OCI-LY7 (cell line): ENCODE measurements at regions not wholly inside any gene's neighbourhood (a gene's known extent, or its start where the extent isn't known, plus 50 kb on each side); places are given as distances from the start of the nearest gene placed in this dataset.
"Not testable (repeated sequence)": the region's sequence is repeated elsewhere in the genome, so short reads cannot be mapped to it uniquely, and the experiment has no call there.

Experiments used
- BruUV-seq: library from RNA; stranded (reverse); fragments of 400-500 nt; replicated peaks from 2 replicates; lab custom pipeline; 2021; lab: Mats Ljungman, UMichigan
- CTCF ChIA-PET: fragments of 300-600 bp; sonication (Branson Sonifier 250); formaldehyde crosslinking; loops from one replicate; lab custom pipeline; 2022; ENCODE audit warnings: antibody characterized with exemption; ENCODE audit not compliant: unreplicated experiment; lab: Charles Lee
- POLR2A ChIA-PET: fragments of 300-600 bp; sonication (Branson Sonifier 250); formaldehyde crosslinking; loops from one replicate; lab custom pipeline; 2022; ENCODE audit warnings: antibody characterized with exemption; lab: Charles Lee
- DNase-seq: peaks from one replicate; pipeline ENCODE4 v3.0.0-alpha.2; 2015; ENCODE audit warnings: low spot score
- H2AFZ ChIP-seq: fragments of 200-600 bp; sonication (generic), shearing (Covaris generic); 2 replicates; pipeline ENCODE4 v1.6.1; 2014; ENCODE audit warnings: mild to moderate bottlenecking, antibody characterized with exemption, low read length, moderate library complexity
- H3K27ac ChIP-seq: fragments of 200-600 bp; sonication (generic); 2 replicates; pipeline ENCODE4 v1.5.1; 2014; ENCODE audit warnings: mixed run types, low read depth, mild to moderate bottlenecking, moderate library complexity, low read length, inconsistent platforms; ENCODE audit not compliant: poor library complexity, severe bottlenecking
- H3K36me3 ChIP-seq: fragments of 200-600 bp; sonication (generic); 2 replicates; pipeline ENCODE4 v1.6.1; 2014; ENCODE audit warnings: mild to moderate bottlenecking, antibody characterized with exemption, low read length, moderate library complexity, mixed read lengths; ENCODE audit not compliant: insufficient read depth
- H3K4me1 ChIP-seq: fragments of 200-600 bp; sonication (generic); 2 replicates; pipeline ENCODE4 v1.5.1; 2014; ENCODE audit warnings: mild to moderate bottlenecking, low read length; ENCODE audit not compliant: insufficient read depth, poor library complexity, severe bottlenecking
- H3K4me2 ChIP-seq: fragments of 200-600 bp; sonication (generic); 2 replicates; pipeline ENCODE4 v1.6.1; 2014; ENCODE audit warnings: mild to moderate bottlenecking, low read length
- H3K4me3 ChIP-seq: fragments of 200-600 bp; sonication (generic); 2 replicates; pipeline ENCODE4 v1.5.1; 2014; ENCODE audit warnings: mild to moderate bottlenecking, low read depth, low read length; ENCODE audit not compliant: poor library complexity, severe bottlenecking
- H3K79me2 ChIP-seq: fragments of 200-600 bp; sonication (generic); 2 replicates; pipeline ENCODE4 v1.6.1; 2016; ENCODE audit warnings: low read depth, mild to moderate bottlenecking, low read length, moderate library complexity, mixed read lengths; ENCODE audit not compliant: insufficient read depth
- H3K9me2 ChIP-seq: fragments of 200-600 bp; sonication (generic); 2 replicates; pipeline ENCODE4 v1.6.1; 2016; ENCODE audit warnings: mild to moderate bottlenecking, low read length, mixed read lengths; ENCODE audit not compliant: insufficient read depth
- H3K9me3 ChIP-seq: fragments of 200-600 bp; sonication (generic); 2 replicates; pipeline ENCODE4 v1.6.1; 2014; ENCODE audit warnings: mild to moderate bottlenecking, mixed run types, low read length, mixed read lengths
- H4K20me1 ChIP-seq: fragments of 200-600 bp; sonication (generic); 2 replicates; pipeline ENCODE4 v1.6.1; 2014; ENCODE audit warnings: mild to moderate bottlenecking, antibody characterized with exemption, low read length, moderate library complexity, mixed read lengths; ENCODE audit not compliant: insufficient read depth
- EZH2phosphoT487 ChIP-seq: fragments of 200-600 bp; sonication (generic); IDR thresholded peaks from 2 replicates; pipeline ENCODE4 v1.6.1; 2018; ENCODE audit warnings: low read depth, borderline replicate concordance, mild to moderate bottlenecking, mixed run types, antibody characterized with exemption, low read length, moderate library complexity, mixed read lengths
- intact Hi-C: fragments of 100-400 bp; cut with micrococcal nuclease; formaldehyde crosslinking; loops from one replicate; pipeline ENCODE4 v1.10.0; 2022; ENCODE audit not compliant: unreplicated experiment
- TF ChIP-seq, protein P1 (sequence below): fragments of 200-600 bp; sonication (generic); conservative IDR thresholded peaks from 2 replicates; pipeline ENCODE4 v1.5.1; 2014; ENCODE audit warnings: mild to moderate bottlenecking, antibody characterized with exemption, low read length, moderate library complexity, mixed read lengths

DNA sequence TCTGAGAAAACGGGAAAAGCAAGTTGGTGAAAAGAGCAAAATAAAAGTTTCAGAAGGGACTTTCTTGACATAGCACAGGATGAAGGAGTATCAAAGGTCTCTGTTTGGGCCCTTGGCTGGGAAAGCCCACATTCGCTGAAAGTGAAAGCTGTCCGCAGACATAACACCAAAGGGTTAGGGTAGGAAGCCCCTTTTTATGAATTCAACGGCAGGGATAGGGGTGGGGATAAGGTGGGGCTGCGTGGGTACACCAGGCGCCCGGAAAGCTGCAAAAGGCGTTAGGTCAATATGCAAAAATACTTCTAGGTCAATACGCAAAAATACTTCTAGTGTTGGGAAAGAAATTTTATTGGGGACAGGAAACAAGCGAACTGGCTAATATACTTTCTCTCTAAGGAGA is 135.1 kb downstream of the OR2B2 start:
- no peak overlapping the region for H2AFZ ChIP-seq
- H3K4me3 ChIP-seq: no peak overlapping the region
- no TSS peak for BruUV-seq
- H3K27ac ChIP-seq: no peak overlapping the region
- H3K36me3 ChIP-seq: no peaks in the 10 kb centered on the region
- no peaks in the 10 kb centered on the region for H3K9me3 ChIP-seq
- H3K4me2 ChIP-seq: no peak overlapping the region
- ChIA-PET POLR2A (no interaction called here), CTCF (no interaction called here)
- no peak for DNase-seq
- H4K20me1 ChIP-seq: no peaks in the 10 kb centered on the region
- no peak for TF ChIP-seq EZH2phosphoT487
- TF ChIP-seq, protein P1, sequence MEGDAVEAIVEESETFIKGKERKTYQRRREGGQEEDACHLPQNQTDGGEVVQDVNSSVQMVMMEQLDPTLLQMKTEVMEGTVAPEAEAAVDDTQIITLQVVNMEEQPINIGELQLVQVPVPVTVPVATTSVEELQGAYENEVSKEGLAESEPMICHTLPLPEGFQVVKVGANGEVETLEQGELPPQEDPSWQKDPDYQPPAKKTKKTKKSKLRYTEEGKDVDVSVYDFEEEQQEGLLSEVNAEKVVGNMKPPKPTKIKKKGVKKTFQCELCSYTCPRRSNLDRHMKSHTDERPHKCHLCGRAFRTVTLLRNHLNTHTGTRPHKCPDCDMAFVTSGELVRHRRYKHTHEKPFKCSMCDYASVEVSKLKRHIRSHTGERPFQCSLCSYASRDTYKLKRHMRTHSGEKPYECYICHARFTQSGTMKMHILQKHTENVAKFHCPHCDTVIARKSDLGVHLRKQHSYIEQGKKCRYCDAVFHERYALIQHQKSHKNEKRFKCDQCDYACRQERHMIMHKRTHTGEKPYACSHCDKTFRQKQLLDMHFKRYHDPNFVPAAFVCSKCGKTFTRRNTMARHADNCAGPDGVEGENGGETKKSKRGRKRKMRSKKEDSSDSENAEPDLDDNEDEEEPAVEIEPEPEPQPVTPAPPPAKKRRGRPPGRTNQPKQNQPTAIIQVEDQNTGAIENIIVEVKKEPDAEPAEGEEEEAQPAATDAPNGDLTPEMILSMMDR: no peak
- H3K9me2 ChIP-seq: no peaks in the 10 kb centered on the region
- intact Hi-C loops: no loop called here
- H3K79me2 ChIP-seq: no peaks in the 10 kb centered on the region
- peaks cover 8% of the 10 kb centered on the region for H3K4me1 ChIP-seq

DNA sequence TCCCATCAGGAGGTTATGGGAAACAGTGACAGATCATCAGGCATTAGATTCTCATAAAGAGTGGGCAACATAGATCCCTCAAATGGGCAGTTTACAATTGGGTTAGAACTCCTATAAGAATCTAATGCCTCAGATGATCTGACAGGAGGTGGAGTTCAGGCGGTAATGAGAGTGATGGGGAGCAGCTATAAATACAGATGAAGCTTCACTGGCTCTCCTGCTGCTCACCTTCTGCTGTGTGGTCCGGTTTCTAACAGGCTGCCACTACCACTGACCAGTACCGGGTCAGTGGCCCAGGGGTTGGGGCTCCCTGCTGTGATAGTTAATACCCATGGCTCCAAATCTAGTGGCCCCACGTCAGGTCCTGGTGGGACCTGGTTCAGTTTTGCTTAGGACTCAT is 135.7 kb downstream of the OR2B2 start:
- ChIA-PET CTCF (no interaction called here), POLR2A (interaction anchor here (0.6 kb wide), 1 partner anchor 154 kb away, joined by 3 read pairs; no protein-coding TSS in a partner anchor)
- Histone ChIP-seq H4K20me1 (no peaks in the 10 kb centered on the region), H3K4me1 (peaks cover 8% of the 10 kb centered on the region), H2AFZ (no peak overlapping the region), H3K36me3 (no peaks in the 10 kb centered on the region), H3K4me3 (no peak overlapping the region), H3K79me2 (no peaks in the 10 kb centered on the region), H3K27ac (no peak overlapping the region), H3K4me2 (no peak overlapping the region), H3K9me2 (no peaks in the 10 kb centered on the region), H3K9me3 (no peaks in the 10 kb centered on the region)
- intact Hi-C loops: no loop called here
- no TSS peak for BruUV-seq
- DNase-seq: no peak
- TF ChIP-seq, protein P1: no peak
- no peak for TF ChIP-seq EZH2phosphoT487

DNA sequence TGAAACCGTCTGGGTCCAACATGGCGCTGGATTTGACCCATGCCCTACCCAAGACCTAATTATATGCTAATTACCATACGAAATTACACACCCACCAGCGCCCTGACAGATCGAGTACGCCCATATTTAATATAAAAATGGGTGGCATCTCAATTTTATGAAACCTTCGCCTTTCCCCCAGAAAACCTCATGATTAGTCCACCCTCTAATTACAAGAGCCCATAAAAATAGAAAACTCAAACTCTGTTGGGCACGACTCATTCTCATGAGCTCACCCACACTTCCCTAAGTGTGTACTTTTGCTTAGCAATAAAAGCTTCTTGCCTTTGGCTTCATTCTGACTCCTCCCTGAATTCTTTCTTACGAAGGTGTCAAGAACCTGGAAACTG is 136.4 kb downstream of the OR2B2 start:
- TF ChIP-seq EZH2phosphoT487: no peak
- TF ChIP-seq, protein P1: no peak
- Histone ChIP-seq H2AFZ (no peak overlapping the region), H3K4me2 (no peak overlapping the region), H3K36me3 (no peaks in the 10 kb centered on the region), H3K4me1 (peaks cover 8% of the 10 kb centered on the region), H3K79me2 (no peaks in the 10 kb centered on the region), H4K20me1 (no peaks in the 10 kb centered on the region), H3K27ac (no peak overlapping the region), H3K9me3 (no peaks in the 10 kb centered on the region), H3K4me3 (no peak overlapping the region), H3K9me2 (no peaks in the 10 kb centered on the region)
- ChIA-PET POLR2A (no interaction called here), CTCF (no interaction called here)
- no peak for DNase-seq
- intact Hi-C loops: no loop called here
- no TSS peak for BruUV-seq

DNA sequence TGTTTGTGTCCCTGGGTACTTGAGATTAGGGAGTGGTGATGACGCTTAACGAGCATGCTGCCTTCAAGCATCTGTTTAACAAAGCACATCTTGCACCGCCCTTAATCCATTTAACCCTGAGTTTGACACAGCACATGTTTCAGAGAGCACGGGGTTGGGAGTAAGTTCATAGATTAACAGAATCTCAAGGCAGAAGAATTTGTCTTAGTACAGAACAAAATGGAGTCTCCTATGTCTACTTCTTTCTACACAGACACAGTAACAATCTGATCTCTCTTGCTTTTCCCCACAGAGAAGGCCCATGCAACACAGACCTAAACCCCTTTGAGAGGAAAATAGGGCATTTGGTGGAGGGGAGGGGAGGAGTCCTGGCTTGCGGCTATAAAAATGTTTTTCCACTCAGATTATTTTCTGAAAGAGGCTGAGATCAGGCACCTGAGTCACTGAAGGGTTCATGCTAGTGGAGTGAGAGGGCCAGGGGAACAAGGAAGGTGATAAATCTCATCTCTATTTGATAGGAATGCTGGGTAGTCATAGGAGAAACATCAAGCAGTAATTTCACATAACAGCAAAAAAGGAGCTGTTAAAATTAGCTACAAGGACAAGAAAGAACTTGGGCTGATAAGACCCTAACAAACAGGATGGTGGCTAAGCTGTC is 136.9 kb downstream of the OR2B2 start:
- BruUV-seq, H3K36me3 ChIP-seq, H3K4me3 ChIP-seq, H3K79me2 ChIP-seq, intact Hi-C loops, H3K4me1 ChIP-seq, H3K27ac ChIP-seq, H3K9me3 ChIP-seq, H4K20me1 ChIP-seq, DNase-seq, H3K9me2 ChIP-seq, POLR2A ChIA-PET, H2AFZ ChIP-seq, H3K4me2 ChIP-seq, CTCF ChIA-PET: not testable (repeated sequence)
